ENCODE measurements at regions not wholly inside any gene's neighbourhood (a gene's known extent, or its start where the extent isn't known, plus 50 kb on each side); places are given as distances from the start of the nearest gene placed in this dataset.
A peak's percentile ranks its signal among the peaks of the same experiment; 100 is the strongest.
"Not testable (repeated sequence)": the region's sequence is repeated elsewhere in the genome, so short reads cannot be mapped to it uniquely, and the experiment has no call there.

- no peak for DNase-seq
Measured at GRCh38 chr7:113775804-113776203, 143.0 kb downstream of the PPP1R3A start.

GRCh38 chr7:113775401-113775800 lies 143.4 kb downstream of the PPP1R3A start:
- DNase-seq = no peak

DNA sequence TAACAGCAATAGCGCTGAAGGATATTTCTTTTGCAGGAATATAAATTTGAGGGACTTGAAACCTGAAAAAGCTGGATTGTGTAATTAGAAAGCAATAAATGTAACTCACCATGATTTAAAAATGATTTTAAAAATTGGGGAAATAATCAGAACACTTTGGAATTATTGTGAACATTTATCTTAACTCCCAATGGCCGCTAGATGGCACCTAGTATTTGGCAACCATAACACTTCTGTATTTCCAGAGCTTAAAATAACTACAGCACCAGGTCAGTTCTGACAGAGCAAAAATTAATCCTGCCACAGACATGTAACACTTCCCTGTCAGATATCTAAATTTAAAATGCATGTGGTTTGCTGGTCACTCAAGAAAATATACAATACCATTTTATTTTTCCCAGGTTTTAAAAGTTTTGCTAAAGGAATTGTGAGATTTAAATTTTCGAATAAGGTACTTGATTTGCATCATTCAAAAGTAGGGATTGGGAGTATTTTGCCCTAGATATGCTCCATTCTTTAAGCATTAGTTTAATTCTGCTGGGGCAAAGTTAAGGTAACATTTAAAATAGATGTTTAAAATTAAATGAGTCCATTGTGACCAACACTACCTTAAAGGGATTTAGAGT lies 144.5 kb downstream of the PPP1R3A start:
- peak; percentile 67 to 77 for DNase-seq

DNA sequence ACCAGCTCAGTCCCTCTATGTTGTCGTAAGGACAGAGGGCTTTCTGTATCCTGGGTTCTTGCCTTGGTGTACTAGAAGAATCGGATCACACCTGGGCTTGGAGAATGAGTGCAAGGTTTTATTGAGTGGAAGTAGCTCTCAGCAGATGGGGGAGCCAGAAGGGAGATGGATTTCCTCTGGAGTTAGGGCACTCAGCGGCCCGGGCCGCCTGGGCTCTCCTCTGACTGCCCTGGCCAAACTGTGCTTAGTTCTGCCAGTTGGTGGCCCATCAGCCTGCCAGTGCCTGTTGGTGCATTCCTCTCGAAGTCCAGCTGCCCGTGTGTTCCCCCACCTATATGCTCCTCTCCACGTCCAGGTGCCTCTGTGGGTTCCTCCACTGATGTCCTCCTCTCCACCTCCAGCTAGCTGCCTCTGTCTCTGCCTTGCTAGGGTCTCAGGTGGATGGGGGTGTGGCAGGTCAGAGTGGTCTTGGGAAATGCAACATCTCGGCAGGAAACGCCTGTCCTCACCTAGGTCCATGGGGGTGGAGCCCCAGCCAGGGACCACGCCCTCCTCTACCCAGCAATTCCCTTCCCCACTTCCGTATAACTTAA lies 148.6 kb downstream of the PPP1R3A start:
- DNase-seq = no peak

- no peak for DNase-seq
Measured at GRCh38 chr7:113768387-113768786, 150.4 kb downstream of the PPP1R3A start.

- no peak for DNase-seq
Measured at GRCh38 chr7:113764401-113765035, 154.3 kb downstream of the PPP1R3A start.

DNA sequence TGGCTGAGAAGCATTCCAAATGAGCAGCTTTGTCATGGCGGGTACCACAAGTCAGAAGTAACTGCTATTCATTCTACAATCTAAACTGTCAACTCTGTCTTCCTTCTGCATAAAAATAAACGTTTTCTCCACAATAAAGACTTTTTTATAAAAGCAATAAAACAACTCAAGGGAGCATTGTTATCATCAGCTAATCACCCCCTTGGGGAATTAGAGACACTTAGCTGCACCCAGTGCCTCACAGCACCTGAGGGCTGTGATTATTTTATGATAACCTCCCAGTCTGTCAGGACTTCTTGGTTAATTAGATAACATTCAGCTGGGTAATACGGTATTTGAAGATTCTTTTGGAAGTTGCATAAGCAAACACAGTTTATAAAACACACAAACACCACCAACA lies 155.6 kb downstream of the PPP1R3A start:
- no peak for DNase-seq

DNA sequence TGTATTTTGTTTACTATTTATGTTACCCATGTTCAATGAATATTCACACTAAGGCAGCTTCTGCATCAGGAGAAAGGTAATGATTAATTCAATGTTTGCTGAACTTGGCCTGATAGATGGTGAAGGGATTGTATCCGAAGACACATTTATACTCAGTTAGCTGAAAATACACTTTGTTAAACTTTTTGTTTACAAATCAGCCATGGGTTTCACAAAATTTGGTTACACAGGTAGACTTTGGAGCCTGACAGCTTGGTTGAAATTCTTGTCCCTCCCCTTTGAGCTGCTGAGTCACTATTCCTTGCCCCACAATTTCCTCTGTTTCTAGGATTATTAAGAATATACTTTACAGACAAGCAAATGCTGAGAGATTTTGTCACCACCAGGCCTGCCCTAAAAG lies 162.6 kb downstream of the PPP1R3A start:
- no peak for DNase-seq

- no peak for DNase-seq
Measured at GRCh38 chr7:113752689-113753088, 166.1 kb downstream of the PPP1R3A start.

- DNase-seq = no peak
Measured at GRCh38 chr7:113752289-113752688, 166.5 kb downstream of the PPP1R3A start.

DNA sequence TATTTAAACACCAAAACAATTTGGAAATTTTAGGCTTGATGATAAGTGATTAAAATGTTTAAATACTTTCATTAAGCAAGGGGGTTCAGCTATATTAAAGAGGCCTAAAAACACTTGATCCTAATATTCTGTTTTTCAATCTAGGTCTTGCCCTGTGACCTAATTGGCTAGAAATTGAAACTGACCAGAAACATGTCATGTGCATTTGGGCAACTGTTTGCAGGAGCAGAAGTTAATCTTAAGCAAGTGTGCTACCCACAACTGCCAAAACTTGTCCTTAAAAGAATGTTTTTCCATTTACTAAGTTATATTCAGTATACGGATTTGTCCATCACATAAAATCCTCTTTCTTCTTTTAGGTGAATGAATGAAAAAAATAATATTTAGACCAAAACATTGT lies 167.3 kb downstream of the PPP1R3A start:
- no peak for DNase-seq

- DNase-seq = not testable (repeated sequence)
Measured at GRCh38 chr7:113748385-113748784, 170.4 kb downstream of the PPP1R3A start.

DNA sequence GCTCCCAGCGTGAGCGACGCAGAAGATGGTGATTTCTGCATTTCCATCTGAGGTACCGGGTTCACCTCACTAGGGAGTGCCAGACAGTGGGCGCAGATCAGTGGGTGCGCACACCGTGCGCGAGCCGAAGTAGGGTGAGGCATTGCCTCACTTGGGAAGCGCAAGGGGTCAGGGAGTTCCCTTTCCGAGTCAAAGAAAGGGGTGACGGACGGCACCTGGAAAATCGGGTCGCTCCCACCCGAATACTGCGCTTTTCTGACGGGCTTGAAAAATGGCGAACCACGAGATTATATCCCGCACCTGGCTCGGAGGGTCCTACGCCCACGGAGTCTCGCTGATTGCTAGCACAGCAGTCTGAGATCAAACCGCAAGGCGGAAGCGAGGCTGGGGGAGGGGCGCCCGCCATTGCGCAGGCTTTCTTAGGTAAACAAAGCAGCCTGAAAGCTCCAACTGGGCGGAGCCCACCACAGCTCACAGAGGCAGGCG lies 175.8 kb downstream of the PPP1R3A start:
- DNase-seq = not testable (repeated sequence)

DNA sequence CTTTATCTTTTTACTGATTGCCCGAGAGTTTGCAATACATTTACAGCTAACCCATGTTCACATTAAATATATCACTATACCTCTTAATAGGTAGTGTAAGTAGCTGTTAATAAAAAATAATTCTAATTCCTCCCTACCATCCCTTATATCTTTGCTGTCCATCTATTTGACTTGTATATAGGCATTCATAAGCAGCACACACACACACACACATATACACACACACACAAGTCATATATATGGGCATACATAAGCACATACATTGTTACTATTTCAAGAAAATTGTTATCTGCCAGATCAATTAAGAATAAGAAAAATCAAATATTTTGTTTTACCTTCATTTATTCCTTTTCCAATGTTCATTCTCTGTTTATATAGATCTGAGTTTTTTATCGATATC lies 176.4 kb downstream of the PPP1R3A start:
- no peak for DNase-seq

GRCh38 chr7:113731571-113731970 lies 187.2 kb downstream of the PPP1R3A start:
- DNase-seq = no peak

GRCh38 chr7:113730309-113730955 lies 188.4 kb downstream of the PPP1R3A start:
- DNase-seq = no peak

- DNase-seq = no peak
Measured at GRCh38 chr7:113727486-113727885, 191.3 kb downstream of the PPP1R3A start.

DNA sequence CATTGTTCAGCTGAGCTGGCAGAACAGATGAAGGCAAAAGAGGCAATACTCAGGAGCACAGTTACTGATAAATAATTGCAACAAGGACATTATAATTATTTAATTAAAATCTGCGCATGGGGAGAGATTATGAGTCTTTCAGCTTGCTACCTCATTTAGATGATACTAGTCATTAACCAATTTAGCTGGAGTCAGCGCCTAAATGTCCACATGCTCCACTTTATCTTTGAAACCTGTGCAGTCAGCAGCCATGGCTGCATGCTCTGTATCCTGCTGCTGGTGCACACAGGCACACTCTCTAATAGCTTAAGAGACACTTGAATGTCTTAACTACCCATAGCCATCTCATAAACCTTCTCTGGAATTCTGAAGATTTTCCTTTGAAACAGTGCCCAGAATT lies 196.8 kb downstream of the PPP1R3A start:
- no peak for DNase-seq

DNA sequence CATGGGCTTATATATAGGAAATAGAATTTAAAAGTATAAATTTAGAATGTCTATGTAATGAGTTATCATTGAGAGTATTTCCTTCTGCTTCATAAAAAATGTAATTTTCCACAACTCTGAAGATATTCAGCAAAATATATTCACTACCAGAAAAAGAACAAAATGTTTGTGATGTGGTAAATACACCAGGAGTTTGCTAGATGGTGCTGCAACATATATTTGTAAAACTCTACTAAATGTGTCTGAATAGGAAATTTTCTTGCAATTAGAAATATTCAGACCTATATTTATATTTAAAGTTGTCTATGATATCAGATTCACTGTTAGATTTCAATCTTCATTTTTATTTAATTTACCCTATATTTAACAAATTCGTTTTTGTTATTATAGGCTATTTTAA lies 201.1 kb downstream of the PPP1R3A start:
- no peak for DNase-seq

DNA sequence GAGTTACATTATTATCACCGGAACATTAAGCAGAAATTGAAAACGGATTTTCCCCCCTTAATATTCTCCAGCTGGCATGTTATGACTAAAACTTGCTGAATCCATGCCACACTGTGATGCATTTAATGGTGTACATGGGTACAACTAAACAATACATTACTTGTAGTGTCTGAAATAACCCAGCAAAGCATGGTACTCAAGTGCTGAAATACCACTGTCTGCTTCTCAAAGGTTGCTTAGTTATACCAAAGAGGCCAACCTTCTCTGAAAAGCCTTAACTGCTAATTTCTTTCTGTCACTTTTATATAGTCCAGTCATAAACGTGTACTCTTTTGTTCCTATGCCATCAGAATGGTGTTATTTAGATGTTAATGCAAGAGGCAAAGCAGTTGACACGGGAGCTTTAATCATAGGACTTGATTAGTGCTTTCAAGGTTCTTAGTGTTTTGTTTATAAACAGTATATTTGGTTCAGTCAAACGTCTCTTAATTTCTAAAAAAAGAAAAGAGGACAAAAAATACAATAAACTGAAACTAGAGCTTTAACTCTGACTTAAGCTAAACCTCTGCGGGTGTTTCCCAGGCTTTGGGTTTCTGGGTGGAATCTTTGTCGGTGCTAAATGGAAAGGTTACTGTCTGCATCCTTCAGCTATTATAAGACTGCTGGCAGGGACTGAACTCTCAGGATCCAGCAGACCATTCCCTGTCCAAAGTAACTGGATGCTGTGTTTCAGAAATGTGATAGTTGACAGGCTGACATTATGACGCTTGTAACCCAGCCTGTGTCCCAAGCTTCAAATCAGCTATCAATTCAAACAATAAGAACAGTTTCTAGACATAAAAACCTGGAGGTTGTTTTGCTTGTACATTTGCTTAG lies 202.6 kb downstream of the PPP1R3A start:
- no peak for DNase-seq

DNA sequence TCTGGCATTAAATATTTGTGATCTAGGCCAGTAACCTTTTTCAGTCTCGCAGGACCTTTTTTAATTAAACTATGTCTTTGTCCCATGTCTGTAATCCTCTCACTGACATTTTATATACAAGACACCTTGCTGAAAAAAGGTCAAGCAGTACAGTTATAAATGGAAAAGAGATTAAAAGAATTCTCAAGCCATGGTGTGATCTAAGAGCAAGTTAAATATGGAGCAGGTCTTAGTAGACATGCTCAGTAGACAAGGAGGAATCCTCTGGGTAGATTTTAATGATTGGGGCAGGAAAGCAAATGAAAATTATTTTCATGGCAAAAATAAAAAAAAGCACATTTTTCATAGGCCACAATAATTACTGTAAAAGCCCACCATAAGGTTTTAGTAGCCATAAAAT lies 203.5 kb downstream of the PPP1R3A start:
- DNase-seq = no peak

DNA sequence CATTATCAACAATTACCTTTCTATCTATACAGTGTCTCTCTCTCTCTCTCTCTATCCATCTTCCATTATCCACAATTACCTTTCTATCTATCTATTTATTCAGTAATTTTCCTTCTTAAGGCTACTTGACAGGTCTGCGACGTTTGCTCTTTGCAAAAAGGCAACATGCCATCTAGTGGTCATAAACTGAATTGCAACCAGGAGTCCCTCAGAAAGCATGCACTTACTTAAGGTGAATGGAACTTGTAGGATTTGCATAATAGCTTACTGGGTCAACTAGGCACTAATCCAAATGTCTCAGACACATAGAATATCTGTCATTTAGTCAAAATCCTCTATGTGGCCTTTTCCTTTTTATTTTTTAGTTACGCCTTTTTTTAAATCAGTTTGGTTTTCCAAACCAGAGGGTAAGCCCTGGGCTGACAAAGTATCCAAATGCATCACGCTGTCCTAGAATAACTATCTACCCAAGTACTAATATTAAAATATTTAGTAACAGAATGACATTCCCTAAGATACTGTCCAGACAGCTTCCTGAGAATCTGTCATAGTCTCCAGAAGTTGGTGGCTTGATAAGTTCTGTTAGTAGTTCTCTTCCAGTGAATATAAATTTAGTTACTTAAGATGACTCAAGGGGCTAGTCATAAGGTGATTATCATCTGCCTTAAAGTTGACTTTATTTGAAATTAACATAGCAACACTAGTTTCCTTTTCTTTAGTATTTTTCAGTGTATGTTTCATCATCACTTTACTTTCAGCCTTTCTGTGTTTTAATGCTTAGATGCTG lies 208.3 kb downstream of the PPP1R3A start:
- peak; percentile 68 to 73 for DNase-seq

Data from AML-193 (cell line).